ENCODE measurements at regions not wholly inside any gene's neighbourhood (a gene's known extent, or its start where the extent isn't known, plus 50 kb on each side); places are given as distances from the start of the nearest gene placed in this dataset.

DNA sequence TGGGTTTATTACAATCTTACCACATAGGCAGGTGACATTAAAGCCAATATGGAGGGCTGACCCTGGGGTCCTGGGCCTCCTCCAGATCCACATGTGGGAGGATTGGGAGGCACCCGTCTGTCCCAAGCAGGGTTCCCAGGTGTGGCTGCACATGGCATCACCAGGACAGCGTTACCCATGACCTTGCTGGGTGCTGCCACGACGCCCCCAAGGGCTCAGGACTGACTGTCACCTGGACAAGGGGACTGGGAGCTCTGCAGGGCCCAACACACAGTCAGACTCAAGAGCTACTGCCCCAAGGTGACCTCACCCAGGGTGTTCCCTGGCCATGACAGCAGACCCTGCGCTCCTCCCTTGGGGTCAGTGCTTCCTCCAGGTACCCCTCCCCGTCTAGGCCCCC is 437.4 kb upstream of the MYT1L start:
- no peak for DNase-seq (ENCODE audit: low read depth, low spot score)

DNA sequence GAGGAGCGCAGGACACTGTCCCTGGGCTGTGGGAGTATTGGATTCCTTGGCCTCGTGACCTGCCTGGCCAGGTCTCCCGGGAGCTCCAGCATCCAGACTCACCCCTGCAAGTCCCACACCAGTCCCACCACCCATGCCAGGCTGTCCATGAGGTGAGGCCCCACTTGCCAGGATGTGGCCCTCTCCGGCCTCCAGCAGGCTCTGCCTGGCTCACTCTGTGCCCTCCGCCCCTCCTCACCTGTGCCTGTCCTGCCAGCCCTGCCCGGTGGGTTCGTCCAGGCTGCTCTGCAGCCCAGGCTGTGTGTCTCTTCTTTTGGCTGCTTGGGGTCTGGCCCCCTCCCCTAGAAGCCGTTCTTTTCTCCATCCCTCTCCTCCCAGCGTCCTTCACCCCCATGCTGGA is 436.8 kb upstream of the MYT1L start:
- no peak for DNase-seq (ENCODE audit: low read depth, low spot score)

DNA sequence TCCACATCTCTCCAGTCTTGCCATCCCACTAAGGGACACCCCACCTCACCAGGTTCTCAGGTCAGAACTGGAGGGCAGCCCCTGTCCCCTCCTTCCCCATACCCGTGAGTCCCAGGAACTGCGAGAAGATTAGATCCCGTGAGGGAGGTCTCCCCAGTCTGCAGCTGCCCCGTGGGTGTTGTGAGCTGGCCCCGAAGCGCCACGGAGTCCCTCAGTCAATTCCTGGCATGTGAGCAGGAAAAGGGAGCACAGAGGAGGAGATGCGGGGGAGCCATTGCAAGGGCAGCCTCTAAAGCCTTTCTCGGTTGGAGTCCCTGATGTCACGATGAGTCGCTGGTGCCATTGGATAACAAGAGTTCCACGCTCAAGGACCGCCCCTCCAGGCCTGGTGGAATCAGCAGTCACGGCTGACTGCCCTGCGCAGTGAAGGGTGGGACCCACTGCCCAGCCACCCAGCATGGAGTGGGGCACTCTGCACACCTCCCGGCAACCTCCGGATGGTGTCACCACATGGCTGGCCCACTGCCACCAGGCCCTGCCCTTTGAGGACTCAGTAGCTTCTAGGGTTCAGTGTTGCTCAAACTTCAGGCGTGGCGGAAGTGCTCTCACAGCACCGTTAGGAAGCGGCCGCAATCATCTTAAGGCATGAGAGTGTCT is 434.9 kb upstream of the MYT1L start:
- no peak for DNase-seq (ENCODE audit: low read depth, low spot score)

DNA sequence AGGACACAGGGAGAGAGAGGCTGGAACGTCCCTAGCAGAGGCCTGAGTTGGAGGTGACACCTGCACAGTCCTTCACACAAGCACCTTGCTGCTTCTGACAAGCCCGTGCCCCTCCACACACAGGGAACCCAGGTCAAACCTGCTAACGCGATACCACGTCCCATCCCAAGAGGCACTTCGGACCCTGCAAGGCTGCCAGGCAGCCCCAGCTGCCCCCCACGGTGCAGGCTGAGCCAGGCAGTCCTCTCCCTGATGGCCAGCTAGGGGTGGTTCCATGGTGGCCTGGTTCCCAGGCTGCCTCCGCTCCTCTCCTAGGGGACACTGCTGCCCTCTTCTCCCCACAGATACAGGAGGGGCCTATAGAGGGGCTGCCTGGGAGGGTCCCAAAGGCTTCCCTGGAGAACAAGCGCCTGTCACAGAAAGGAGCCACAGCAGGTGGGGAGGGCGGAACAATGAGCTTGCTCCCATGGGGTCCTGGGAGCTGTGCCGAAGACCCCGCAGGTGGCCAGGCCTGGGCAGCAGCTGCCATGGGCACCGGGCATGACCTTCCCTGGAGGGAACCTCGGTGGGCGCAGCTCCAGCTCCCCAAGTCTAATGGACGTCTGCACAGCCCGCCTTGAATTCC is 434.2 kb upstream of the MYT1L start:
- no peak for DNase-seq (ENCODE audit: low read depth, low spot score)

DNA sequence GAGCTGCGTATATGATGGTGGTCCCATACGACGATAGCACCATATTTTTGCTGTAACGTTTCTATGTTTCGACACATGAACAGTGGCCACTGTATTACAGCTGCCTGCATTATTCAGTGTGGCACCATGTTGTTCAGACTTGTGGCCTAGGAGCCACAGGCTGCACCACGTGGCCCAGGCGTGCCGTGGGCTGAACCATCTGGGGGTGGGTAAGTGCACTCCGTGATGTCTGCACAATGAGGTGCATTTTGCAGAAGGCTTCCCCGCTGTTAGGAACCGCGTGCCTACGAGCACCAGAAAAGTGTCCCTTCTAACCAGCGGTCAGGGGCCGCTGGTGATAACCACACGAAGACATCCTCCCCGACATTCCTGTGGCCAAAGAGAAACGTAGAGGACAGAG is 433.7 kb upstream of the MYT1L start:
- DNase-seq (ENCODE audit: low read depth, low spot score) = no peak

DNA sequence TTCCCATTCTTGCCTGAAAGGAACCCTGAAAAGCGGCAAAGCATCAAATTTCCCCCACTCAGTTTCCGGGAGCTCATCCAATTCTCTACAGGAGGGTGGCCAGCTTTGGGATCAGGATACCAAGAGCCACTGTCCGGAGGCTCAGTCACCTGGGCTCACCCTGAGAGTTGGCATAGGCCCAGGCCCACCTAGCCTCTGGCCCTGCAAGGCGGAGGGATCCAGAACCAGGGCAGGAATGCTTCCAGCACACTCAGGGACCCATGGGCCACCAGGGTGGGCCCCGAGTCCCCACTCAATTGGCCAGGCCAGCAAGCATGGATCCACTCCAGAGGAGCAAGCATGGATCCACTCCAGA is 432.9 kb upstream of the MYT1L start:
- DNase-seq (ENCODE audit: low read depth, low spot score) = no peak

DNA sequence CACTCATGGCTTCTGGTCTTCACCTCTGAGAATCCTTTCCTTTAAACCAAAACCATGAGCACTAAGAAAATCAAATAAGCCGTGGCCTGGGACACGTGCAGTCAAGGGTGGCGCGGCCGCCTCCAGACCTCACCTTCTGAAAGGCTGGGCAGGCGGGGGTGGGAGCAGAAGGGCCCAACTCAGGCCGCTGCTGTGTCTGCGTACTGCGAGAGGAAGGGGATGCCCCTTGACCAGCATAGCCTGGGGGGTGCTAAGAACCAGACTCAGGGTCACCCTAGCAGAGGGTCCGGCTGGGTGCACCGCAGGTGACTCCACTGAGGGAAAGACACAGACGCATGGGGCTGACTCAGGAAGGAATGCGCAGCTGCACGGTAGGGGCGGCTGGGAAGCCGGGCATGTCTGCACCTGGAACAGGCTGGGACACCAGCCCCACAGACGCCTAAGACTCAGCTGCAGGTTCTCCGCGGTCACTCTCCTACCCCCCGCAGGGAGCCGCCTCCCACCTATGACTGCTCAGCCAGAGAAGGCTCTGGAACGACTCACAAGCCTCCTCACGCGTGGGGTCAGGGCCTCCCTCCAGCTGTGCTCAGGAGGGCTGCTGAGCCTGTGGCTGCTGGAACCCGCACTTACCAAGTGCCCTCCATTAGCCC is 432.4 kb upstream of the MYT1L start:
- no peak for DNase-seq (ENCODE audit: low read depth, low spot score)

DNA sequence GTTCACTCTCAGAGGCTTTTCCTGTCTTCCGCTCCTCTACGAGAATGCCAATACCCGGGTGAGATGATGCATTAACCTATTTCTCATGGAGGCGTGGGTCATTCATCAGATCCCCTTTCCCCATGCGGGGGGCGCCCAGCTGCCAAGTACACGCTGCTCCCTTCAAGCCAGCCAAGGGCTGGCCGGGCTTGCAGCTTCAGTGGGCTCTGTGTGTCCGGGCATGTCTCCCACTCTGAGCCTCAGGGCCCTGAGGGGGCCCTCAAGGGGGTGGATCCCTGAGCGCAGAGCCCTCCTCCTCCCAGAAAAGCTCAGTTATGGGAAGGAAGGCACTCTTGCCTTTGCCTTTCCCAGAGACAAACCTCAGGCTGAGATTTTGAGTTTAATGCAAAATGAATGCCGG is 431.8 kb upstream of the MYT1L start:
- no peak for DNase-seq (ENCODE audit: low read depth, low spot score)

DNA sequence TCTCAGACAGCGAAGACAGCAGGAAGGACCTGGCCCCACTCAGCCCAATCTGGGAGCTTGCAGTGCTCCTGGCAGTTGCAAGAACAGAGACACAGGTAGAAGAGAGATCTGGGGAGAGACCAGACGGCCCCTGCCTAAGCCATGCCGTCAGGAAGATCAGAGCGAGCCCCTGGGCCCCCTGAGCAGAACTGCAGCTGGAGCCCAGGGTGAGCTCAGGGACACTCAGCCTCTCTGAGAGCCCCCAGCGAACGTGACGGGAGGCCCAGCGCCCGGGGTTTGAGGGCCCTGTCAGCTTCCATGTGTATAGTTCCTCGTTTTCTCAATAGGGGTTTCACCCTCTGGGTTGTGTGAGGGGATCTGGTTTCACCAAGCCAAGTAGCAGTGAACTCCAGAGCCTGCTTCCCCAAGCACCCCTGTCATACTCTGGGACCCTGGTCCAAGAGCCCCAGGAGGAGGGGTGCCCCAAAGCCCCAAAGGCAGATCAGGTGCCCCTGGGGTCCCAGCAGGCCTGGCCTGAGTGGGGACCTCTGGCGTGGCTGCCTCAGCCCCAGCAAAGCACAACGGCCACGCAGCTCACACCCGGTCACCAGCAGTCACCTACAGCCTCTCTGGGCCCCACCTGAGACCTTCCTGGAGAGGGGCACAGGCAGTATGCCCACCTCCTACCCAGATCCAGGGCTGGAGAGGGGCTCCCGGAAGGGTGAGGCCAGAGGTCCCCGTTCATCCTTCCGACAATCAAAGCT is 431.3 kb upstream of the MYT1L start:
- no peak for DNase-seq (ENCODE audit: low read depth, low spot score)

DNA sequence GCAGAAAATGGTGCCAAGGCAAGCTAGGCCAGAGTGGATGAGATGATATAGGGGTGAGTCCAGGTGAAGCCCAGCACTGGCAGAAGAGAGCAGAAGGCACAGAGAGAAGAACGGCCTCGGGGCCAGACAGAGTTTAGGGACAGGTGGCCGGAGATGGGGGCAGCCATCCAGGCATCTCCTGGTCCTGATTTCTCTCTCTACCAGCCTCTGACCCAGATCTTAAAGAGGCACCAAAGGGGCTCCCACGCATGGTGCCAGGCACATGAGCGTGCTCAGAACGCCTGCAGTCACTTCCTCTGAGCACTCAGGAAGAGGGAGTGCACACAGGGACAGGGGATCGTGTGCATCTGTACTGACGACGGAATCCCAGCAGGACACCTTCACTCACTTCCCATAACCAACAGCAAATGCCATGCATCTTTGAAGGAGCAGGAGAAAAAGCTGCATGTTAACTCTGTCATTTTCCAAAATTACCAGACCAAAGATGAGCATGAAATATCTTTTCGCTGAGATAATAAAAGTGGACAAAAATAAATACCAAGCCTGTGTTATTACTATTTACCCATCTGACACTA is 427.8 kb upstream of the MYT1L start:
- no peak for DNase-seq (ENCODE audit: low read depth, low spot score)

DNA sequence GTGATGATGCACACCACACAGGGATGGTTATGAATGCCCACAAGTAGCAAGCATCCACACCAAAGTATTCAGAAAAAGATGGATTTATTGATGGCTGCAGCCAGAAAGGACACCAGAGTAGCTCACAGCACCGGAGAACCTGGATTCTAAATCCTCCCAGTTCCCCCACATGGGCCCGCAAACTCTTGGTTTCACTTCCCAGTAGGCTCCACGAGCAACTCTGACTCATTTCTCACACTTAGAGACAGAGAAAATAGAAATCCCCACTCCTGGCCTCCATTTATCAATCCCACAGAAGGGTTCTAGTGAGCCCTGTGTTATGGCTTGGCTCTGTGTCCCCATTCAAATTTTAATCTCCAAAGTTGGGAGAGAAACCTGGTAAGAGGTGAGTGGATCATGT is 426.7 kb upstream of the MYT1L start:
- DNase-seq (ENCODE audit: low read depth, low spot score) = no peak

DNA sequence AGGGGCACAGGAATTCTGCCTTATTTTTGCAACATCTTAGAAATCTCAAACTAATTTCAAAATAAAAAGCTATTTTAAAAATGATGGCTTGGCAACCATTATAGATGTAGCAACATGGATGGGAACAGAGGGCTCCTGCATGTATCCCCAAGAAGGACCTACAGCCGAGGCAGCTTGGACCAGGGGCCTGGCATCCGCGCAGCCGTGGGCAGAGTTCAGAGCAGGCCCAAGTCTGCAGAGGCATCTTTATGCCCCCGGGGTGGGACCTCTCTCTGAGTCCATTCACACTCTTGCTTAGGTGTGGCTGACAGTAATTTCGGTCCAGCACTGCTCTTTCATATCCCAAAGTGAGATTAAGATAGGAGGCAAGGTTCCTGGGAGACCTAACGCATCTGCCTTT is 425.8 kb upstream of the MYT1L start:
- DNase-seq (ENCODE audit: low read depth, low spot score) = no peak

DNA sequence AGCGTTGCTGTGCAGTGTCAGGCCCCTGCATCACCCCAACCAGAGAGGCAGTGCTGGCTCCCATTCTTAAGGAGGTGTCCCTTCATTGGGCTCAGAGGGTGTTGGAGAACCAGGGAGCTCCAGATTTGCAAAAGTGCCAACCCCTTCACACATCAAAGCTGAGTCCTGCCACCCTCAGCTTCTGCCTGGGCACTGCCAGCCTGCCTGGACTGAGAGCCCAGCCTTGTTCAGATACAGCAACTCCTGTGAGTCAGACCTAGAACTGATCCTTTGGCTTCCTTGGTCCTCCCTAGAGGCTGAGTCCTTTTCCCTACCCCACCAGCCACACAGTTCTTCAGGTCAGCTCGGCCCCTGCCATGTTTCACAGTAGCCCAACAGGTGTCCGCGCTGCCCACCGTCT is 424.9 kb upstream of the MYT1L start:
- no peak for DNase-seq (ENCODE audit: low read depth, low spot score)

DNA sequence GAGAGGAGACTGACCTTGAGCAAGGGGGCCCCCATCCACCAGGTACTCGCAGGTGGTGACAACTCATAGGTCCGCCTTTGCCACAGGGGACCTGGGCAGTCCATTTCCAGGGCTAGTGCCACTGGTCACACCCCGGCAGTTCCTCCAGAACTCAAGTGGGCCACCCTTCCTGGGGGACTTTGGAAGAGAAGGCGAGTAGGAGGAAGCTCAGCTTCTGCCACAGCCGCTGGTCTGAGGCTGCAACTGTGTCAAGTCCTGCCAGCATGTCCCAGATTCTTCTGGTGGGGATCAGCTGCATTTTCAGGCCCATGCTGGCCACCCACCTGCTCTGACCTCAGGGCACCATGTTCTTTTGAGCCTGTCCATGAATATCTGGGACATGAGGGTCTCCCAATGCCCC is 423.9 kb upstream of the MYT1L start:
- DNase-seq (ENCODE audit: low read depth, low spot score) = no peak

DNA sequence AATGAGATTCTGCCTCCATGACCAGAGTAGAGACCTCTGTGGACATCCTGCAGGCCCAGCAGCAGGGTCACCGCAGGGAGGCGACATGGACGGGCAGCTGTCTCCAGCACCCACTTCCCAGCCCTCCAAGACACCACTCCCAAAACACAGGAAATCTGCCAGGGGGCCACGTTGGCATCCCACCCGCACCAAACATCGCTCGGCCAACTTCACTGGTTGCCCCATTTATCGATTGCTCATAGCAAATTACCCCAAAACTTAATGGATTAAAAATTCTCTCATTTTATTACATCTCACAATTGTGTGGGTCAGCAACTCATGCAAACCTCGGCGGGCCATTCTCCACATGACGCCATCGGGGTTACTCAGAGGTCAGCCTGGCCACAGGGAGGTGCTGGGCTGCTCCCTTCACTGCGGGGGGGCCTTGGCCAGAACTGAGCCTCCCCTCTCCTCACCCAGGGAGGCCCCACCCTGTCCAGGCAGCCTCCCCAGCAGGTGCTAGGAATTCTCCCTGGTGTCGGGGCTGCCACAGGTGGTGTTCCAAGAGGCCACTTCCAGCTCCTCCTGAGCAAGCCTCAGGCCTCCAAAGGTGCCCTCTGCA is 420.7 kb upstream of the MYT1L start:
- no peak for DNase-seq (ENCODE audit: low read depth, low spot score)

DNA sequence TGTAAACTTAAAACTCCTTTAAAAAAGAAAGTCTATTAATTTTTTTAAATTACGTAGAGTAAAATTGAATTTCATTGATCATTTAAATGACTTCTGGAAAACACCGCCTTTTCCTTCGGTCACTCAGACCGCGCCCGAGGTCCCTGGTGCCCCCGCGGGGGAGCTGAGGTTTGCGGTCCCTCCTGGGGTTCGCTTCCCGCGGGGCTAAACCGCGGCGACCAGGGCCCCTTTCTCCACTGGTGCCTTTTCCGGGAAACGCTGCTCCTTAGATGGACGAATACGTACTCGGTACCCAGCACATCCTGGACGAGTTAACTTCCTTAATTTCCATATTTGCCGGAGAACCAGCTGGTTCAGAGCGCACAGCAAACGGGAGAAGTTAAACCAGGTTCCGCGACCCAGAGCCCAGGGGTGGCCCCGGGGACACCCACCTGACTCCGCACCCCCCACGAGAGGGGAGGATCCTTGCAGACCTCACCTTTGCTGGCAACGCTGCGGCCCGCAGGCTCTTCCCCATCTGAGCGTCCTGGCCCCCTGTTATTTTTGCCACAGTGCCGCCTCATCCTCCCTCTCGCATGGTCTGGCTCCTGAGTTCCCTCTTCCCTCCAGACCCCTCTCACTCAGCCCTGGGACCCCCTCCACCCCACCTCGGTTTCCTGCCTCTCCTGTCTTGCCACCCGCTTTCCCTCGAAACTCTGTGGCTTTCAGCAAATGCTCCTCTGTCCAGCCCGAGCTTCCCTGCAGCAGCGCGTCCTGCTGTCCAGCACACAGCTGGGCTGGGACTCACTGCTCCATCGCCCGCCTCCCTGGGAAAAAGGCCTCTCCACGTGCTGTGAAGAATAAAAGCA is 420.0 kb upstream of the MYT1L start:
- no peak for DNase-seq (ENCODE audit: low read depth, low spot score)

DNA sequence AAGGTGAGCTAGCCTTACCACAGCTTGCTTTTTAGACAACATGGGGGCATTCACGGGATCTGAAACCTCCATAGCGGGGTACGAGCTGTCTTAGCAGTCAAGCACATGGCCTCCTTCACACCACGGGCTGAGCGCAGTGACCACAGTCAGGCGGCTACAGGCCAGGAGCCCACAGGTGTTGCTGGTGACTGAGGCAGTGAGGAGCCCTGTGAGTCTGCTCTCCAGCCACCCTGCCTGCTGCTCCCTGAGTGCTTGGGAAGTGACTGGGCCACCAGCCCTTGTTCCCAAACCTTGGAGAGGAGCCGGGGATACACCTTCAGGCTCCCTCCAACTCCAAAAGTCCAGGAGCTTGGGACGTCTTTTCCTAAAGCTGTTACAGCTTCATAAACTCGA is 418.1 kb upstream of the MYT1L start:
- DNase-seq (ENCODE audit: low read depth, low spot score) = no peak

DNA sequence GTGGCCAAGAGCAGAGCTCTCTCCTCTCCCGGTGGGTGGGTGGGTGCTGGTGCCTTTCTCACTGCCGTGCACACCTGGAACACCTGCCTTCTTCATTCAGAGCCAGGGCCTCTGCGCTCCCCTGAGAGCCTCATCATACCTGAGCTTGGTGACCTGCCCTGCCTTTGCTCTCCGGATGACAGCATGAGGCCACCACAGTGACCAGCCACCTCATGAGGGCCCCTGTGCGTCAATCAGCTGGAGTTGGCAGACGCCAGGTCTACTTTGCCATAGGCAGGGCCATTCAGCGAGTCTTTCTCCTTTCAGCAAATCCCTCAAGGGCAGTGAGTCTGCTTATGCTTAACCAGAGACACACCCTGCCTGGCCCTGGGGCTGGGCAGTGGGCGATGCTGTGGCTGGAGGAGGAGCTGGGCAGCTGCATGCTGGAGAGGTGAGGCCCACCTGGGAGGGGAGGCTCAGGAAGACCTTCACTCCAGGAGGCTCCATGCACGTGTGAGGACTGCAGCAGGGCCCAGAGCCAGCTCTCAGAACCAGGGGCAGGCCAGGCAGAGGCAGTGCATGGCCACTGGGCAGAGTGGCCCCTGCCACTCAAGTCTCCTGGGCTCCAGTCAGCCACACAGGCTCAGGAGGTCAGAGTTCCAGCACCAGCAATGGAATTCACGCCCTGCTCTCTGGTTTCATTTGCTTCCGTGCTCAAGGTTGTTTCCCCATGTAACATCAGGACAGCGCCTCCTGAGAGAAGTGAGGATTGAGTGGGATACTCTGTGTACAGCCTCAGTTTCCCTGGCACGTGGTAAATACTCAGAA is 417.5 kb upstream of the MYT1L start:
- DNase-seq (ENCODE audit: low read depth, low spot score) = no peak

DNA sequence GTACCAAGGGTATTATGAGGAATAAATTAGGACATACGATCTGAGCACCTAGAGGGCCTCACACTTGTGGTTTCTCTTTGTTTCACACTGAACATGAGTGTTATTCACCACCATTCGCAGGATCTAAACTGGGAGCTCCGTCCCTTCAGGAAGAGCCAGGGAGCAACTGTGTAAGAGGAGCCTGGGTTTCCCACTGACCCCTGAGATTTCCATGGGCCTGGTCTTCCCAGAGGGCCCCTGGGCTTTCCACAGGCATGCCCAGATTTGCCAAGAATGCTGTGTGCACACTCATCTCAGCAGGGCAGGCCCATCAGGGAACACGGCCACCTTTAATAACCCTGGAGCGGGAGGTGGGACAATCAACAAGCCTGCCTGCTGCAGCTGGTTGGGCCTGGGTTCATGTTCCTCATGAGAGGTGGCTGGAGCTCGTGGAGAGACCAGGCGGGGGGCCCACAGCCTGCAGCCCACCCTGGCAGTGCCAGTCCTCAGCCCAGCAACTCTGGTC is 416.8 kb upstream of the MYT1L start:
- DNase-seq (ENCODE audit: low read depth, low spot score) = no peak

DNA sequence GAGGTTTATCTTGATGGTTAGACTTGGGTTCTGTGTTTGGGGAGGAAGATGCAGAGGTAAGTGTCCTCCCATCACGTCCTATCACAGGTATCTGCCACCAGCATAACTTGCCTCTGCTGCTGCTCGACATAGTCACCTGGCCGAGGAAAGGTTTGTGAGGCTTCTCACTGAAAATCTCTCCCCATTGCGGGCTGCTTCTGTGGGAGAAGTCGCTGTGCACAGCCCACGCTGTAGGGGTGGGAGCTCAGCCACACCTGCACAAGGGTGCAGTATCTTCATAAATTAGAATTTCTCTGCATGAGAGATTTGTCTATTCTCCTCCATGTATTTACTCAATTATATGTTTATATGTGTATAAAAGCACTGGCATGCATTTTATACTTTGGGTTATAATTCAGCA is 415.7 kb upstream of the MYT1L start:
- no peak for DNase-seq (ENCODE audit: low read depth, low spot score)

All from iPS DF 19.7 (cell line).